ENCODE measurements at regions not wholly inside any gene's neighbourhood (a gene's known extent, or its start where the extent isn't known, plus 50 kb on each side); places are given as distances from the start of the nearest gene placed in this dataset.

- TF ChIP-seq, protein P1, sequence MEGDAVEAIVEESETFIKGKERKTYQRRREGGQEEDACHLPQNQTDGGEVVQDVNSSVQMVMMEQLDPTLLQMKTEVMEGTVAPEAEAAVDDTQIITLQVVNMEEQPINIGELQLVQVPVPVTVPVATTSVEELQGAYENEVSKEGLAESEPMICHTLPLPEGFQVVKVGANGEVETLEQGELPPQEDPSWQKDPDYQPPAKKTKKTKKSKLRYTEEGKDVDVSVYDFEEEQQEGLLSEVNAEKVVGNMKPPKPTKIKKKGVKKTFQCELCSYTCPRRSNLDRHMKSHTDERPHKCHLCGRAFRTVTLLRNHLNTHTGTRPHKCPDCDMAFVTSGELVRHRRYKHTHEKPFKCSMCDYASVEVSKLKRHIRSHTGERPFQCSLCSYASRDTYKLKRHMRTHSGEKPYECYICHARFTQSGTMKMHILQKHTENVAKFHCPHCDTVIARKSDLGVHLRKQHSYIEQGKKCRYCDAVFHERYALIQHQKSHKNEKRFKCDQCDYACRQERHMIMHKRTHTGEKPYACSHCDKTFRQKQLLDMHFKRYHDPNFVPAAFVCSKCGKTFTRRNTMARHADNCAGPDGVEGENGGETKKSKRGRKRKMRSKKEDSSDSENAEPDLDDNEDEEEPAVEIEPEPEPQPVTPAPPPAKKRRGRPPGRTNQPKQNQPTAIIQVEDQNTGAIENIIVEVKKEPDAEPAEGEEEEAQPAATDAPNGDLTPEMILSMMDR (IDR thresholded peaks at IDR 0.05) = no peak
- TF ChIP-seq POLR2A (IDR thresholded peaks at IDR 0.05) = no peak
These were observed 394.4 kb downstream of the DAD1 start for GRCh38 chr14:22194664-22195063.
